Inflammatory macrophage treated with lipopolysaccharide for 4 hours (primary cell): ENCODE measurements at regions not wholly inside any gene's neighbourhood (a gene's known extent, or its start where the extent isn't known, plus 50 kb on each side); places are given as distances from the start of the nearest gene placed in this dataset.

Source experiments
- DNase-seq: peaks from one replicate; pipeline ENCODE4 v3.0.0-alpha.2; 2020

- DNase-seq: no peak
Measured at GRCh38 chrX:5526191-5526590, 702.5 kb downstream of the NLGN4X start.

GRCh38 chrX:5490786-5491563 is 737.7 kb downstream of the NLGN4X start:
- no peak for DNase-seq

- no peak for DNase-seq
Measured at GRCh38 chrX:5474282-5474681, 754.4 kb downstream of the NLGN4X start.

GRCh38 chrX:5458300-5458842 is 770.3 kb downstream of the NLGN4X start:
- no peak for DNase-seq

GRCh38 chrX:5449323-5449722 is 779.3 kb downstream of the NLGN4X start:
- DNase-seq: no peak

- DNase-seq: no peak
Measured at GRCh38 chrX:5431823-5432222, 796.8 kb downstream of the NLGN4X start.

GRCh38 chrX:5425119-5425518 is 803.5 kb downstream of the NLGN4X start:
- DNase-seq: no peak

- no peak for DNase-seq
Measured at GRCh38 chrX:5417381-5417780, 811.3 kb downstream of the NLGN4X start.

GRCh38 chrX:5415738-5416137 is 812.9 kb downstream of the NLGN4X start:
- DNase-seq: no peak

GRCh38 chrX:5409106-5409505 is 819.6 kb downstream of the NLGN4X start:
- no peak for DNase-seq

GRCh38 chrX:5402461-5402860 is 826.2 kb downstream of the NLGN4X start:
- no peak for DNase-seq

- DNase-seq: no peak
Measured at GRCh38 chrX:5399403-5399802, 829.3 kb downstream of the NLGN4X start.

- DNase-seq: no peak
Measured at GRCh38 chrX:5397409-5397808, 831.3 kb downstream of the NLGN4X start.

GRCh38 chrX:5390376-5390775 is 838.3 kb downstream of the NLGN4X start:
- DNase-seq: no peak

- peak; percentile 1 for DNase-seq
Measured at GRCh38 chrX:5388087-5388486, 840.6 kb downstream of the NLGN4X start.

GRCh38 chrX:5380426-5380825 is 848.2 kb downstream of the NLGN4X start:
- DNase-seq: no peak

- no peak for DNase-seq
Measured at GRCh38 chrX:5341902-5342301, 886.8 kb downstream of the NLGN4X start.

GRCh38 chrX:5337160-5337559 is 891.5 kb downstream of the NLGN4X start:
- no peak for DNase-seq

GRCh38 chrX:5324546-5324945 is 904.1 kb downstream of the NLGN4X start:
- no peak for DNase-seq

- no peak for DNase-seq
Measured at GRCh38 chrX:5314148-5314547, 914.5 kb downstream of the NLGN4X start.

- DNase-seq: no peak
Measured at GRCh38 chrX:5307416-5307815, 921.3 kb downstream of the NLGN4X start.

GRCh38 chrX:5306654-5307121 is 922.0 kb downstream of the NLGN4X start:
- peak; percentile 5 for DNase-seq

GRCh38 chrX:5305452-5305851 is 923.2 kb downstream of the NLGN4X start:
- DNase-seq: no peak

GRCh38 chrX:5295004-5295403 is 933.7 kb downstream of the NLGN4X start:
- DNase-seq: no peak

GRCh38 chrX:5290635-5291034 is 938.0 kb downstream of the NLGN4X start:
- no peak for DNase-seq
